ENCODE measurements at regions not wholly inside any gene's neighbourhood (a gene's known extent, or its start where the extent isn't known, plus 50 kb on each side); places are given as distances from the start of the nearest gene placed in this dataset.
A peak's percentile ranks its signal among the peaks of the same experiment; 100 is the strongest.

DNA sequence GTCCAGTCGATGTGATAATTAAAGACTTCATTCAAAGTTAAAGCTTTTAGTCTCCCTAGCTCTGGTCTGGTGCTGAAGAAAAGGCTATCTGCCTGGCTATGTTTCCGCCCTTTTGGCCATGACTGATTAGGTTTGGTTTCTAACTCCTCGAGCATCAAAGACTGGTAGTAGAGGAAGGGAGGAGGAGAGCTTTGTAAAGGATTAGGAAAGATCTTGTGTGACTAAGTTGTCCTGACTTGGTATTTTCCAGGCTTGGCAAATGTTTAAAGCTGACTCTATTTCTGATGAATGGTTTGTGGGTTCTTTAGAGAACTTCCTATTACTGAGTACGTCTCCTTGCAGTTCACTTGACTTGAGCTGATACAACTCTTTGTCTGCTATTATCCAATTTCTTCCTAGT is 312.9 kb downstream of the GJA1 start:
- TF ChIP-seq POLR2AphosphoS5 (IDR thresholded peaks at IDR 0.05; ENCODE audit: low read depth, low read length), result no peak
- no peak for DNase-seq (ENCODE audit: insufficient read length, low spot score)
- no peak for FAIRE-seq

DNA sequence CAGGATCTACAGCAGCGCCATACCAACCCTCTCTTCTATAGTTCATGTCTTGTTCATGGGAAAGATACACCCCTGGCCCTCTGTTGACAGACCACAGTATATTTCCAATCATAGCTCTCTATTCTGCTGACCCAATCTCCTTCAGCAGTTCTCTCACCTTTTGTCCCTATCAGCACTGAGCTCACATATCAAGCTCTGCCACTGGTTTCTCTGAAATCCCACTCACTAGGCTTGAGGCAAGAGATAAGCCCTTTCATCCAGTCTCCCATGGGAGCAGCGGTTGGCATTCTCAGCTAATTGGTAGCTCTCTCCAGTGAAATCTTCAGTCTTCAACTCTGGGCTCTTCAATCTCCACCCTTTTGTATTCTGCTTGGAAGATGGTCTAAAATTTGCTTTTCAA is 313.4 kb downstream of the GJA1 start:
- FAIRE-seq (no peak), DNase-seq (ENCODE audit: insufficient read length, low spot score) (no peak)
- no peak for TF ChIP-seq POLR2AphosphoS5 (IDR thresholded peaks at IDR 0.05; ENCODE audit: low read depth, low read length)
- TF ChIP-seq PAX5 (IDR thresholded peaks at IDR 0.05; ENCODE audit: insufficient read depth, low read length, severe bottlenecking), result no peak
- no peak for TF ChIP-seq TAF1 (IDR thresholded peaks at IDR 0.05; ENCODE audit: low read depth, low read length)
- TF ChIP-seq POLR2A (IDR thresholded peaks at IDR 0.05; ENCODE audit: low read depth, low read length), result no peak
- TF ChIP-seq SPI1 (IDR thresholded peaks at IDR 0.05; ENCODE audit: low read depth, low read length), result no peak
- no peak for TF ChIP-seq POU2F2 (IDR thresholded peaks at IDR 0.05; ENCODE audit: low read depth, low read length)

- FAIRE-seq (no peak), DNase-seq (ENCODE audit: insufficient read length, low spot score) (no peak)
- TF ChIP-seq POLR2A (IDR thresholded peaks at IDR 0.05; ENCODE audit: low read depth, low read length), result no peak
Observed at GRCh38 chr6:121755485-121755884, 320.0 kb downstream of the GJA1 start.

DNA sequence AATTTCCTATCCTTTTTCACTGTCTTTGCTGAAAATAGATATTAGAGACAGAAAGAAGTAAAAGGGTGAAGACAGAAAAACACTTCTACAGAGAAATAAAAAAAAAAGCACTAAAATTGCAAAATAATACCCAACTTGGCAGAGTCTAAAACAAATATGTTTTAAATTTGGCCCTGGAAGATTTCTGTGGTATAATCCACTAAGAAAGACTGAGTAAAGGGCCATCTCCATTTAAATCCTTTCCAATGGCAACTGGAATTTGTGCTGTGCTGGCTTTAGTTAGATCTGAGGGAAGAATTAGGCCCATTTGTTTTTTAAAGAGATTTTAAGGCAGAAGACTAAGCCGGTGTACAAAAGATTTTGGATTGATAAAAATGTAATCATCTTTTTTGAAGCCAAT is 321.2 kb downstream of the GJA1 start:
- no peak for FAIRE-seq
- DNase-seq (ENCODE audit: insufficient read length, low spot score), result no peak
- TF ChIP-seq POLR2A (IDR thresholded peaks at IDR 0.05; ENCODE audit: low read depth, low read length), result no peak
- TF ChIP-seq PAX5 (IDR thresholded peaks at IDR 0.05; ENCODE audit: insufficient read depth, low read length, severe bottlenecking), result no peak
- no peak for TF ChIP-seq TAF1 (IDR thresholded peaks at IDR 0.05; ENCODE audit: low read depth, low read length)
- no peak for TF ChIP-seq POU2F2 (IDR thresholded peaks at IDR 0.05; ENCODE audit: low read depth, low read length)
- TF ChIP-seq SPI1 (IDR thresholded peaks at IDR 0.05; ENCODE audit: low read depth, low read length), result no peak
- TF ChIP-seq POLR2AphosphoS5 (IDR thresholded peaks at IDR 0.05; ENCODE audit: low read depth, low read length), result no peak

- no peak for DNase-seq (ENCODE audit: insufficient read length, low spot score)
- no peak for TF ChIP-seq POLR2AphosphoS5 (IDR thresholded peaks at IDR 0.05; ENCODE audit: low read depth, low read length)
- peak; percentile 84 for TF ChIP-seq SPI1 (IDR thresholded peaks at IDR 0.05; ENCODE audit: low read depth, low read length)
- no peak for FAIRE-seq
Observed at GRCh38 chr6:121759370-121759769, 323.9 kb downstream of the GJA1 start.

GRCh38 chr6:121760191-121760590 is 324.7 kb downstream of the GJA1 start:
- TF ChIP-seq SPI1 (IDR thresholded peaks at IDR 0.05; ENCODE audit: low read depth, low read length) (no peak), PAX5 (IDR thresholded peaks at IDR 0.05; ENCODE audit: insufficient read depth, low read length, severe bottlenecking) (no peak), POLR2AphosphoS5 (IDR thresholded peaks at IDR 0.05; ENCODE audit: low read depth, low read length) (no peak), TAF1 (IDR thresholded peaks at IDR 0.05; ENCODE audit: low read depth, low read length) (no peak), POLR2A (IDR thresholded peaks at IDR 0.05; ENCODE audit: low read depth, low read length) (no peak)
- DNase-seq (ENCODE audit: insufficient read length, low spot score) (no peak), FAIRE-seq (no peak)

GRCh38 chr6:121760745-121761144 is 325.3 kb downstream of the GJA1 start:
- DNase-seq (ENCODE audit: insufficient read length, low spot score), result no peak
- no peak for TF ChIP-seq PAX5 (IDR thresholded peaks at IDR 0.05; ENCODE audit: insufficient read depth, low read length, severe bottlenecking)
- no peak for TF ChIP-seq POLR2AphosphoS5 (IDR thresholded peaks at IDR 0.05; ENCODE audit: low read depth, low read length)
- no peak for TF ChIP-seq POLR2A (IDR thresholded peaks at IDR 0.05; ENCODE audit: low read depth, low read length)
- TF ChIP-seq POU2F2 (IDR thresholded peaks at IDR 0.05; ENCODE audit: low read depth, low read length), result no peak
- no peak for TF ChIP-seq TAF1 (IDR thresholded peaks at IDR 0.05; ENCODE audit: low read depth, low read length)
- TF ChIP-seq SPI1 (IDR thresholded peaks at IDR 0.05; ENCODE audit: low read depth, low read length), result no peak
- no peak for FAIRE-seq

DNA sequence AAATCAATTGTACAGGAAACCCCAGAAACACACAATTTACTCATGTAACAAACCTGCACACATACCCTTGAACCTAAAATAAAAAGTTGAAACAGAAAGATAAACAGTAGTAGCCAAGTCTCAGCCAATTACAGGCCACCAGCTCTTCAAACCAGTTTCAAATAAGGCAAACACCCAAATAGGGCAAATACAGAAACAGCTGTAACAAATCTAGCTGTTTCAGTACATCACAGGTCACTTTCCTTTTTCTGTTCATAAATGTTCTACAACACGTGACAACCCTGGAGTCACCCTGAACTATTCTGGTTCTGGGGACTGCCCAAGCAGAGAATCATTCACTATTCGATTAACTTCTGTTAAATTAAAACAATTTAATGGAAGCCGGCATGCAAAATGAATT is 329.0 kb downstream of the GJA1 start:
- FAIRE-seq (no peak), DNase-seq (ENCODE audit: insufficient read length, low spot score) (no peak)
- TF ChIP-seq TAF1 (IDR thresholded peaks at IDR 0.05; ENCODE audit: low read depth, low read length) (no peak), PAX5 (IDR thresholded peaks at IDR 0.05; ENCODE audit: insufficient read depth, low read length, severe bottlenecking) (no peak), SPI1 (IDR thresholded peaks at IDR 0.05; ENCODE audit: low read depth, low read length) (no peak), POLR2A (IDR thresholded peaks at IDR 0.05; ENCODE audit: low read depth, low read length) (no peak), POLR2AphosphoS5 (IDR thresholded peaks at IDR 0.05; ENCODE audit: low read depth, low read length) (no peak), POU2F2 (IDR thresholded peaks at IDR 0.05; ENCODE audit: low read depth, low read length) (no peak)

GRCh38 chr6:121765060-121765459 is 329.6 kb downstream of the GJA1 start:
- FAIRE-seq, result no peak
- TF ChIP-seq SPI1 (IDR thresholded peaks at IDR 0.05; ENCODE audit: low read depth, low read length), result no peak
- no peak for TF ChIP-seq POLR2A (IDR thresholded peaks at IDR 0.05; ENCODE audit: low read depth, low read length)
- TF ChIP-seq TAF1 (IDR thresholded peaks at IDR 0.05; ENCODE audit: low read depth, low read length), result no peak
- no peak for TF ChIP-seq POLR2AphosphoS5 (IDR thresholded peaks at IDR 0.05; ENCODE audit: low read depth, low read length)
- TF ChIP-seq PAX5 (IDR thresholded peaks at IDR 0.05; ENCODE audit: insufficient read depth, low read length, severe bottlenecking), result no peak
- no peak for TF ChIP-seq POU2F2 (IDR thresholded peaks at IDR 0.05; ENCODE audit: low read depth, low read length)
- no peak for DNase-seq (ENCODE audit: insufficient read length, low spot score)

DNA sequence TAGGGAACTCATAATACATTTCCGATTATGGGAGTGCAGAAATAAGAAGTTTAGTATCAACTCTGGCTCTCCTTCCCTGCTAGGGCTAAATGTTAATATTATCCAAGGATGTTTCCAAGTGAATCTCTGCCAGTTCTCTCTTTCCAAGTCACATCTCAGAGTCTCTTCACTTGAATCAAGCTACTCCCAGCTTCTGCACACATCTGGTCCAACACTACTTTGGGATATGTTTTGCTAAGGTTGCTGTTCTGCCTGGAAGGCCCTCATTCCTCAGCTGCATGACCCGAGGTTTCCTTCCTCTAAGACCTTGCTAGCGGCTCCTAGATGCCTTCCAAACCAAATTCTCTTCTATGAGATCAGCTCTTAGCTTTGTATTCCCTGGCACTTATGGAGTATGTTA is 331.8 kb downstream of the GJA1 start:
- TF ChIP-seq POLR2AphosphoS5 (IDR thresholded peaks at IDR 0.05; ENCODE audit: low read depth, low read length), result no peak
- TF ChIP-seq PAX5 (IDR thresholded peaks at IDR 0.05; ENCODE audit: insufficient read depth, low read length, severe bottlenecking), result no peak
- no peak for TF ChIP-seq POU2F2 (IDR thresholded peaks at IDR 0.05; ENCODE audit: low read depth, low read length)
- no peak for TF ChIP-seq SPI1 (IDR thresholded peaks at IDR 0.05; ENCODE audit: low read depth, low read length)
- no peak for TF ChIP-seq POLR2A (IDR thresholded peaks at IDR 0.05; ENCODE audit: low read depth, low read length)
- TF ChIP-seq TAF1 (IDR thresholded peaks at IDR 0.05; ENCODE audit: low read depth, low read length), result no peak
- DNase-seq (ENCODE audit: insufficient read length, low spot score) (no peak), FAIRE-seq (no peak)

GRCh38 chr6:121770943-121771342 is 335.5 kb downstream of the GJA1 start:
- no peak for TF ChIP-seq POLR2A (IDR thresholded peaks at IDR 0.05; ENCODE audit: low read depth, low read length)
- TF ChIP-seq POU2F2 (IDR thresholded peaks at IDR 0.05; ENCODE audit: low read depth, low read length), result no peak
- no peak for TF ChIP-seq POLR2AphosphoS5 (IDR thresholded peaks at IDR 0.05; ENCODE audit: low read depth, low read length)
- no peak for TF ChIP-seq PAX5 (IDR thresholded peaks at IDR 0.05; ENCODE audit: insufficient read depth, low read length, severe bottlenecking)
- no peak for TF ChIP-seq TAF1 (IDR thresholded peaks at IDR 0.05; ENCODE audit: low read depth, low read length)
- TF ChIP-seq SPI1 (IDR thresholded peaks at IDR 0.05; ENCODE audit: low read depth, low read length), result no peak
- FAIRE-seq, result no peak
- DNase-seq (ENCODE audit: insufficient read length, low spot score), result no peak
